K562 (cell line): ENCODE measurements at regions not wholly inside any gene's neighbourhood (a gene's known extent, or its start where the extent isn't known, plus 50 kb on each side); places are given as distances from the start of the nearest gene placed in this dataset.

ENCODE experiments used
- ATAC-seq: fragments of 200-7000 bp; cut with Tn5 transposase; 3 replicates; pipeline ENCODE4 v1.9.1; 2020; ENCODE audit warnings: moderate library complexity
- BruUV-seq: library from RNA; stranded (reverse); fragments of 400-500 nt; replicated peaks from 2 replicates; lab custom pipeline; 2021; lab: Mats Ljungman, UMichigan
- CTCF ChIA-PET: fragments of 300-600 bp; formaldehyde crosslinking; extraction: SDS; loops from one replicate; lab custom pipeline; 2021; ENCODE audit warnings: low intra/inter-chr PET ratio; lab: Yijun Ruan, JAX
- POLR2A ChIA-PET: fragments of 300-600, 350-650 bp; sonication (Branson Sonifier 250); formaldehyde crosslinking; extraction: SDS; loops from one replicate; lab custom pipeline; 2021; ENCODE audit warnings: antibody characterized with exemption, inconsistent platforms; lab: Yijun Ruan, JAX
- DNase-seq, 4 experiments: peaks; one replicate each; pipeline versions ENCODE4 v3.0.0 to v3.0.0-alpha.2; 2011 to 2018; ENCODE audit warnings: low spot score in 3 of 4, mixed read lengths in 3 of 4; ENCODE audit errors: extremely low read depth in 1 of 4
- FAIRE-seq: peaks from 2 replicates; lab custom pipeline; 2011; peaks lifted over from hg19 to GRCh38; lab: Jason Lieb, UNC
- H2AFZ ChIP-seq: 2 replicates; pipeline ENCODE4 v1.6.0; 2011; ENCODE audit warnings: low read depth, low read length, control low read depth, inconsistent platforms
- H3K27ac ChIP-seq: fragments of 200-600 bp; 3 replicates; pipeline ENCODE4 v1.8.0; 2011; ENCODE audit warnings: low read depth, mild to moderate bottlenecking, control low read depth, inconsistent platforms, low read length, moderate library complexity, mixed read lengths; ENCODE audit errors: extremely low read depth
- H3K27me3 ChIP-seq, 2 experiments: fragments of 300-600 bp in 1 of 2; 2 replicates in 1 of 2; 3 replicates in 1 of 2; pipeline versions ENCODE4 v1.6.0 to v1.8.0; 2011; ENCODE audit warnings: inconsistent platforms in 2 of 2, low read length in 2 of 2, mild to moderate bottlenecking in 1 of 2, mixed read lengths in 1 of 2, moderate library complexity in 1 of 2; ENCODE audit not compliant: control insufficient read depth in 2 of 2, insufficient read depth in 2 of 2
- H3K36me3 ChIP-seq: fragments of 300-600 bp; 3 replicates; pipeline ENCODE4 v1.8.0; 2011; ENCODE audit warnings: mild to moderate bottlenecking, low read length, inconsistent platforms; ENCODE audit not compliant: control insufficient read depth, insufficient read depth
- H3K4me1 ChIP-seq, 2 experiments: fragments of 200-600 bp in 1 of 2; replicated peaks in 1 of 2; 2 replicates in 1 of 2; 3 replicates in 1 of 2; pipeline versions ENCODE4 v1.5.1 to v1.8.0; 2011; ENCODE audit warnings: inconsistent platforms in 2 of 2, low read length in 2 of 2, mild to moderate bottlenecking in 1 of 2, mixed read lengths in 1 of 2, moderate library complexity in 1 of 2; ENCODE audit not compliant: control insufficient read depth in 2 of 2, insufficient read depth in 2 of 2
- H3K4me2 ChIP-seq: 2 replicates; pipeline ENCODE4 v1.6.1; 2011; ENCODE audit warnings: low read length, control low read depth, inconsistent platforms, mixed read lengths; ENCODE audit not compliant: insufficient read depth
- H3K4me3 ChIP-seq: fragments of 200-600 bp; sonication (generic), shearing (Covaris generic); 2 replicates; pipeline ENCODE4 v1.5.1; 2016; ENCODE audit warnings: control low read depth, inconsistent platforms
- H3K79me2 ChIP-seq: fragments of 200-600 bp; 3 replicates; pipeline ENCODE4 v1.8.0; 2011; ENCODE audit warnings: low read length, inconsistent platforms; ENCODE audit not compliant: control insufficient read depth, insufficient read depth
- H3K9ac ChIP-seq, 2 experiments: 2 replicates each; pipeline versions ENCODE4 v1.6.0 to v1.6.1; 2011; ENCODE audit warnings: low read depth in 2 of 2, low read length in 2 of 2, control low read depth in 1 of 2, inconsistent platforms in 1 of 2, mild to moderate bottlenecking in 1 of 2, mixed read lengths in 1 of 2; ENCODE audit not compliant: insufficient read depth in 1 of 2
- H3K9me1 ChIP-seq: one replicate; pipeline ENCODE4 v1.6.0; 2011; ENCODE audit warnings: inconsistent platforms, mild to moderate bottlenecking, low read length, moderate library complexity; ENCODE audit not compliant: control insufficient read depth, insufficient read depth
- H3K9me3 ChIP-seq: replicated peaks from 2 replicates; pipeline ENCODE4 v1.5.1; 2011; ENCODE audit warnings: low read depth, low read length, inconsistent platforms; ENCODE audit not compliant: control insufficient read depth, insufficient read depth
- H4K20me1 ChIP-seq: replicated peaks from 2 replicates; pipeline ENCODE4 v1.6.1; 2011; ENCODE audit warnings: low read length, inconsistent platforms, mixed read lengths; ENCODE audit not compliant: control insufficient read depth, insufficient read depth
- C11orf30 ChIP-seq: fragments of 450-650 bp; IDR thresholded peaks from 2 replicates; pipeline ENCODE4 v1.6.1; 2016; ENCODE audit warnings: low read depth, mild to moderate bottlenecking
- CBX5 ChIP-seq: IDR thresholded peaks from 2 replicates; pipeline ENCODE4 v1.6.1; 2014; ENCODE audit warnings: low read depth, borderline replicate concordance
- JUND ChIP-seq, 2 experiments: IDR thresholded peaks; 2 replicates in 1 of 2; 3 replicates in 1 of 2; pipeline ENCODE4 v1.6.1; 2011; ENCODE audit warnings: borderline replicate concordance in 2 of 2, low read depth in 2 of 2, low read length in 2 of 2, improper control_type of control experiment in 1 of 2, missing biosample characterization in 1 of 2, missing genetic modification characterization in 1 of 2, missing genetic modification reagents in 1 of 2
- POLR3G ChIP-seq: IDR thresholded peaks from 2 replicates; pipeline ENCODE4 v1.6.1; 2011; ENCODE audit not compliant: insufficient read length, insufficient replicate concordance; ENCODE audit errors: extremely low read depth
- SMARCC2 ChIP-seq: fragments of 450-650 bp; IDR thresholded peaks from 2 replicates; pipeline ENCODE4 v1.6.1; 2017; ENCODE audit warnings: antibody characterized with exemption, moderate library complexity, mild to moderate bottlenecking, low read depth
- SP2 ChIP-seq: IDR thresholded peaks from 2 replicates; pipeline ENCODE4 v1.6.1; 2011; ENCODE audit warnings: mild to moderate bottlenecking, low read depth, low read length, moderate library complexity; ENCODE audit not compliant: poor library complexity, severe bottlenecking; ENCODE audit errors: extremely low read depth
- ZNF717 ChIP-seq: fragments of 250-450 bp; sonication (Bioruptor Pico); IDR thresholded peaks from 2 replicates; pipeline ENCODE4 v1.5.0; 2021
- WGBS: fragments of 100-300 bp; shearing (Covaris generic); methylation state at CpG from one replicate; pipeline ENCODE4 v1.1.6; 2016; ENCODE audit warnings: low coverage, mixed read lengths; ENCODE audit not compliant: insufficient coverage; ENCODE audit errors: missing lambda C conversion rate; 5-methylcytosine and 5-hydroxymethylcytosine counted together
- in situ Hi-C: fragments of 300-500 bp; cut with MboI; formaldehyde crosslinking; loops from 4 replicates; pipeline ENCODE4 v1.15.0; 2018; ENCODE audit warnings: inconsistent platforms, mixed read lengths
- intact Hi-C: fragments of 100-400 bp; cut with micrococcal nuclease; formaldehyde crosslinking; loops from 2 replicates; pipeline ENCODE4 v1.14.2; 2022
- TF ChIP-seq, protein P1 (sequence below): fragments of 450-650 bp; formaldehyde crosslinking; IDR thresholded peaks from 2 replicates; pipeline ENCODE4 v1.4.0; 2022; ENCODE audit warnings: missing genetic modification characterization
- TF ChIP-seq, protein P2 (sequence below): sonication (generic); formaldehyde crosslinking; IDR thresholded peaks from 2 replicates; pipeline ENCODE4 v1.4.0; 2020; ENCODE audit warnings: mild to moderate bottlenecking, missing genetic modification reagents
- TF ChIP-seq, protein P3 (sequence below): sonication (generic); formaldehyde crosslinking; IDR thresholded peaks from 2 replicates; pipeline ENCODE4 v1.8.0; 2022; ENCODE audit warnings: mild to moderate bottlenecking, missing genetic modification reagents
- TF ChIP-seq, protein P4 (sequence below): fragments of 450-650 bp; formaldehyde crosslinking; IDR thresholded peaks from 2 replicates; pipeline ENCODE4 v1.4.0; 2020; ENCODE audit warnings: mild to moderate bottlenecking, mixed read lengths

GRCh38 chr4:151991001-151991883 lies 230.4 kb upstream of the GATB start:
- H2AFZ ChIP-seq: no peak overlapping the region
- ChIA-PET CTCF (no interaction called here), POLR2A (interaction anchor here (1.0 kb wide), 1 partner anchor 17 kb away, joined by 3 read pairs; no protein-coding TSS in a partner anchor)
- BruUV-seq: no TSS peak
- H3K9me1 ChIP-seq: no peaks in the 10 kb centered on the region
- no peak for ATAC-seq
- in situ Hi-C loops (no loop called here), intact Hi-C loops (no loop called here)
- DNase-seq: no peak
- no peaks in the 10 kb centered on the region for H3K9me3 ChIP-seq
- under 1% methylated on average over 10 of the region's 10 CpGs for WGBS
- no peaks in the 10 kb centered on the region for H4K20me1 ChIP-seq
- no peak overlapping the region for H3K4me3 ChIP-seq
- H3K27ac ChIP-seq: no peak overlapping the region
- H3K4me2 ChIP-seq: no peak overlapping the region
- H3K79me2 ChIP-seq: no peaks in the 10 kb centered on the region
- FAIRE-seq: no peak
- no peak overlapping the region for H3K9ac ChIP-seq
- no peaks in the 10 kb centered on the region; a peak in 1 of 5 replicates for H3K4me1 ChIP-seq
- no peaks in the 10 kb centered on the region for H3K36me3 ChIP-seq
- H3K27me3 ChIP-seq: 0 out of 5 replicates have a peak, but pooled peaks cover 0 to 3% of the 10 kb centered on the region in 2 experiments
- TF ChIP-seq, protein P1, sequence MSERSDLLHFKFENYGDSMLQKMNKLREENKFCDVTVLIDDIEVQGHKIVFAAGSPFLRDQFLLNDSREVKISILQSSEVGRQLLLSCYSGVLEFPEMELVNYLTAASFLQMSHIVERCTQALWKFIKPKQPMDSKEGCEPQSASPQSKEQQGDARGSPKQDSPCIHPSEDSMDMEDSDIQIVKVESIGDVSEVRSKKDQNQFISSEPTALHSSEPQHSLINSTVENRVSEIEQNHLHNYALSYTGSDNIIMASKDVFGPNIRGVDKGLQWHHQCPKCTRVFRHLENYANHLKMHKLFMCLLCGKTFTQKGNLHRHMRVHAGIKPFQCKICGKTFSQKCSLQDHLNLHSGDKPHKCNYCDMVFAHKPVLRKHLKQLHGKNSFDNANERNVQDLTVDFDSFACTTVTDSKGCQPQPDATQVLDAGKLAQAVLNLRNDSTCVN: no peak
- TF ChIP-seq, protein P2, sequence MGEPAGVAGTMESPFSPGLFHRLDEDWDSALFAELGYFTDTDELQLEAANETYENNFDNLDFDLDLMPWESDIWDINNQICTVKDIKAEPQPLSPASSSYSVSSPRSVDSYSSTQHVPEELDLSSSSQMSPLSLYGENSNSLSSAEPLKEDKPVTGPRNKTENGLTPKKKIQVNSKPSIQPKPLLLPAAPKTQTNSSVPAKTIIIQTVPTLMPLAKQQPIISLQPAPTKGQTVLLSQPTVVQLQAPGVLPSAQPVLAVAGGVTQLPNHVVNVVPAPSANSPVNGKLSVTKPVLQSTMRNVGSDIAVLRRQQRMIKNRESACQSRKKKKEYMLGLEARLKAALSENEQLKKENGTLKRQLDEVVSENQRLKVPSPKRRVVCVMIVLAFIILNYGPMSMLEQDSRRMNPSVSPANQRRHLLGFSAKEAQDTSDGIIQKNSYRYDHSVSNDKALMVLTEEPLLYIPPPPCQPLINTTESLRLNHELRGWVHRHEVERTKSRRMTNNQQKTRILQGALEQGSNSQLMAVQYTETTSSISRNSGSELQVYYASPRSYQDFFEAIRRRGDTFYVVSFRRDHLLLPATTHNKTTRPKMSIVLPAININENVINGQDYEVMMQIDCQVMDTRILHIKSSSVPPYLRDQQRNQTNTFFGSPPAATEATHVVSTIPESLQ (CRISPR knock-in tag): no peak
- TF ChIP-seq SMARCC2 (no peak), JUND (IDR thresholded peaks at IDR 0.05; ENCODE audit: borderline replicate concordance, low read depth, low read length) (no peak), JUND (tag; IDR thresholded peaks at IDR 0.05; ENCODE audit: borderline replicate concordance, low read depth, low read length) (no peak), C11orf30 (no peak), CBX5 (no peak), SP2 (no peak), ZNF717 (no peak), POLR3G (no peak)
- TF ChIP-seq, protein P3, sequence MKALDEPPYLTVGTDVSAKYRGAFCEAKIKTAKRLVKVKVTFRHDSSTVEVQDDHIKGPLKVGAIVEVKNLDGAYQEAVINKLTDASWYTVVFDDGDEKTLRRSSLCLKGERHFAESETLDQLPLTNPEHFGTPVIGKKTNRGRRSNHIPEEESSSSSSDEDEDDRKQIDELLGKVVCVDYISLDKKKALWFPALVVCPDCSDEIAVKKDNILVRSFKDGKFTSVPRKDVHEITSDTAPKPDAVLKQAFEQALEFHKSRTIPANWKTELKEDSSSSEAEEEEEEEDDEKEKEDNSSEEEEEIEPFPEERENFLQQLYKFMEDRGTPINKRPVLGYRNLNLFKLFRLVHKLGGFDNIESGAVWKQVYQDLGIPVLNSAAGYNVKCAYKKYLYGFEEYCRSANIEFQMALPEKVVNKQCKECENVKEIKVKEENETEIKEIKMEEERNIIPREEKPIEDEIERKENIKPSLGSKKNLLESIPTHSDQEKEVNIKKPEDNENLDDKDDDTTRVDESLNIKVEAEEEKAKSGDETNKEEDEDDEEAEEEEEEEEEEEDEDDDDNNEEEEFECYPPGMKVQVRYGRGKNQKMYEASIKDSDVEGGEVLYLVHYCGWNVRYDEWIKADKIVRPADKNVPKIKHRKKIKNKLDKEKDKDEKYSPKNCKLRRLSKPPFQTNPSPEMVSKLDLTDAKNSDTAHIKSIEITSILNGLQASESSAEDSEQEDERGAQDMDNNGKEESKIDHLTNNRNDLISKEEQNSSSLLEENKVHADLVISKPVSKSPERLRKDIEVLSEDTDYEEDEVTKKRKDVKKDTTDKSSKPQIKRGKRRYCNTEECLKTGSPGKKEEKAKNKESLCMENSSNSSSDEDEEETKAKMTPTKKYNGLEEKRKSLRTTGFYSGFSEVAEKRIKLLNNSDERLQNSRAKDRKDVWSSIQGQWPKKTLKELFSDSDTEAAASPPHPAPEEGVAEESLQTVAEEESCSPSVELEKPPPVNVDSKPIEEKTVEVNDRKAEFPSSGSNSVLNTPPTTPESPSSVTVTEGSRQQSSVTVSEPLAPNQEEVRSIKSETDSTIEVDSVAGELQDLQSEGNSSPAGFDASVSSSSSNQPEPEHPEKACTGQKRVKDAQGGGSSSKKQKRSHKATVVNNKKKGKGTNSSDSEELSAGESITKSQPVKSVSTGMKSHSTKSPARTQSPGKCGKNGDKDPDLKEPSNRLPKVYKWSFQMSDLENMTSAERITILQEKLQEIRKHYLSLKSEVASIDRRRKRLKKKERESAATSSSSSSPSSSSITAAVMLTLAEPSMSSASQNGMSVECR (CRISPR knock-in tag): no peak
- TF ChIP-seq, protein P4, sequence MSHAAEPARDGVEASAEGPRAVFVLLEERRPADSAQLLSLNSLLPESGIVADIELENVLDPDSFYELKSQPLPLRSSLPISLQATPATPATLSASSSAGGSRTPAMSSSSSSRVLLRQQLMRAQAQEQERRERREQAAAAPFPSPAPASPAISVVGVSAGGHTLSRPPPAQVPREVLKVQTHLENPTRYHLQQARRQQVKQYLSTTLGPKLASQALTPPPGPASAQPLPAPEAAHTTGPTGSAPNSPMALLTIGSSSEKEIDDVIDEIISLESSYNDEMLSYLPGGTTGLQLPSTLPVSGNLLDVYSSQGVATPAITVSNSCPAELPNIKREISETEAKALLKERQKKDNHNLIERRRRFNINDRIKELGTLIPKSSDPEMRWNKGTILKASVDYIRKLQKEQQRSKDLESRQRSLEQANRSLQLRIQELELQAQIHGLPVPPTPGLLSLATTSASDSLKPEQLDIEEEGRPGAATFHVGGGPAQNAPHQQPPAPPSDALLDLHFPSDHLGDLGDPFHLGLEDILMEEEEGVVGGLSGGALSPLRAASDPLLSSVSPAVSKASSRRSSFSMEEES: no peak
